Astrocyte (in vitro differentiated cells and primary cell): ENCODE measurements at regions not wholly inside any gene's neighbourhood (a gene's known extent, or its start where the extent isn't known, plus 50 kb on each side); places are given as distances from the start of the nearest gene placed in this dataset.

Experiments used
- DNase-seq: peaks from one replicate; pipeline ENCODE4 v3.0.0-alpha.2; 2010; ENCODE audit warnings: low read depth
- FAIRE-seq: peaks from 2 replicates; lab custom pipeline; 2011; peaks lifted over from hg19 to GRCh38; lab: Jason Lieb, UNC
- H2AFZ ChIP-seq: 2 replicates; pipeline ENCODE4 v1.6.0; 2012; ENCODE audit warnings: low read depth, low read length, inconsistent platforms
- H3K27ac ChIP-seq: 2 replicates; pipeline ENCODE4 v1.5.1; 2011; ENCODE audit warnings: low read depth, low read length, inconsistent platforms
- H3K27me3 ChIP-seq: 2 replicates; pipeline ENCODE4 v1.6.0; 2011; ENCODE audit warnings: low read length, inconsistent platforms; ENCODE audit not compliant: insufficient read depth
- H3K36me3 ChIP-seq: 2 replicates; pipeline ENCODE4 v1.5.1; 2011; ENCODE audit warnings: low read length, inconsistent platforms; ENCODE audit not compliant: insufficient read depth
- H3K4me1 ChIP-seq: 2 replicates; pipeline ENCODE4 v1.5.1; 2011; ENCODE audit warnings: low read length, inconsistent platforms; ENCODE audit not compliant: insufficient read depth
- H3K4me2 ChIP-seq: 2 replicates; pipeline ENCODE4 v1.6.0; 2012; ENCODE audit warnings: low read length, inconsistent platforms
- H3K4me3 ChIP-seq: 2 replicates; pipeline ENCODE4 v1.5.1; 2011; ENCODE audit warnings: low read depth, mild to moderate bottlenecking, low read length, inconsistent platforms; ENCODE audit not compliant: insufficient read depth
- H3K79me2 ChIP-seq: 2 replicates; pipeline ENCODE4 v1.6.0; 2012; ENCODE audit warnings: mild to moderate bottlenecking, low read length, inconsistent platforms; ENCODE audit not compliant: insufficient read depth
- H3K9ac ChIP-seq: 2 replicates; pipeline ENCODE4 v1.6.0; 2012; ENCODE audit warnings: mild to moderate bottlenecking, low read length, inconsistent platforms
- H3K9me3 ChIP-seq: 2 replicates; pipeline ENCODE4 v1.5.1; 2012; ENCODE audit warnings: low read depth, mild to moderate bottlenecking, low read length, inconsistent platforms; ENCODE audit not compliant: insufficient read depth
- H4K20me1 ChIP-seq: 2 replicates; pipeline ENCODE4 v1.6.0; 2012; ENCODE audit warnings: low read length, inconsistent platforms; ENCODE audit not compliant: insufficient read depth
- H3K27ac Mint-ChIP-seq: one replicate; pipeline ENCODE4 v1.8.0; 2021; ENCODE audit warnings: mild to moderate bottlenecking, mixed read lengths; ENCODE audit not compliant: unreplicated experiment
- H3K27me3 Mint-ChIP-seq: one replicate; pipeline ENCODE4 v1.8.0; 2021; ENCODE audit warnings: low read depth, mixed read lengths; ENCODE audit not compliant: unreplicated experiment
- H3K36me3 Mint-ChIP-seq: one replicate; pipeline ENCODE4 v1.8.0; 2021; ENCODE audit warnings: low read depth, mixed read lengths; ENCODE audit not compliant: unreplicated experiment
- H3K4me1 Mint-ChIP-seq: one replicate; pipeline ENCODE4 v1.8.0; 2021; ENCODE audit warnings: low read depth, mixed read lengths; ENCODE audit not compliant: unreplicated experiment
- H3K4me3 Mint-ChIP-seq: one replicate; pipeline ENCODE4 v1.8.0; 2021; ENCODE audit warnings: mild to moderate bottlenecking, moderate library complexity, mixed read lengths; ENCODE audit not compliant: unreplicated experiment
- H3K9me3 Mint-ChIP-seq: one replicate; pipeline ENCODE4 v1.8.0; 2021; ENCODE audit warnings: mild to moderate bottlenecking, mixed read lengths; ENCODE audit not compliant: unreplicated experiment
- EZH2 ChIP-seq: IDR thresholded peaks from 2 replicates; pipeline ENCODE4 v1.6.1; 2012; ENCODE audit warnings: mild to moderate bottlenecking, low read length, inconsistent platforms; ENCODE audit not compliant: insufficient read depth
- TF ChIP-seq, protein P1 (sequence below): IDR thresholded peaks from 2 replicates; pipeline ENCODE4 v1.5.1; 2011; ENCODE audit warnings: low read depth, mild to moderate bottlenecking, inconsistent platforms, low read length, moderate library complexity; ENCODE audit not compliant: insufficient read depth

DNA sequence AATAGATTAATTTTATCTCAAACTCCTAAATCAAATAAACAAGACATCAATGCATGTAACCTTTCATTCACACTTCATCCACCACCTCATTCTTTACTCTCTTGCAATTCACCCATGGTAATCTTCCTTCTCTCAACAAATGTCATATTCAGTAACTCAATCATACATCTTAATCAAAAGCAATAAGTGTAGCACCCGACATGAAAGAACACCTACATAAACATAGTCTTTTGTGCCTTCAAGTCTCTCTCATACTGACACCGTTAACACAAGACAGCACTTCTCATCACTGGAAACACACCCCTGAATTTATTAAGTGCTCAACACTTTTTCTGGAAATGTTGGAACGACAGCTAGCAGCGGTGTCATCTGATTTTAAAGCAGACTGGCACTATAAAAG, 225.9 kb downstream of the TTLL7 start:
- H3K9me3 Mint-ChIP-seq: no peaks in the 10 kb centered on the region
- H3K36me3 ChIP-seq: no peaks in the 10 kb centered on the region
- H3K4me3 Mint-ChIP-seq: no peak overlapping the region
- no peaks in the 10 kb centered on the region for H4K20me1 ChIP-seq
- no peak overlapping the region for H3K4me2 ChIP-seq
- no peak overlapping the region for H2AFZ ChIP-seq
- no peaks in the 10 kb centered on the region for H3K4me1 Mint-ChIP-seq
- H3K4me1 ChIP-seq: no peaks in the 10 kb centered on the region
- H3K27me3 Mint-ChIP-seq: no peaks in the 10 kb centered on the region
- DNase-seq (no peak), FAIRE-seq (no peak)
- no peaks in the 10 kb centered on the region for H3K79me2 ChIP-seq
- no peak overlapping the region for H3K27ac Mint-ChIP-seq
- no peak overlapping the region for H3K27ac ChIP-seq
- no peak overlapping the region for H3K9ac ChIP-seq
- H3K36me3 Mint-ChIP-seq: no peaks in the 10 kb centered on the region
- no peaks in the 10 kb centered on the region for H3K9me3 ChIP-seq
- H3K27me3 ChIP-seq: no peaks in the 10 kb centered on the region
- TF ChIP-seq, protein P1, sequence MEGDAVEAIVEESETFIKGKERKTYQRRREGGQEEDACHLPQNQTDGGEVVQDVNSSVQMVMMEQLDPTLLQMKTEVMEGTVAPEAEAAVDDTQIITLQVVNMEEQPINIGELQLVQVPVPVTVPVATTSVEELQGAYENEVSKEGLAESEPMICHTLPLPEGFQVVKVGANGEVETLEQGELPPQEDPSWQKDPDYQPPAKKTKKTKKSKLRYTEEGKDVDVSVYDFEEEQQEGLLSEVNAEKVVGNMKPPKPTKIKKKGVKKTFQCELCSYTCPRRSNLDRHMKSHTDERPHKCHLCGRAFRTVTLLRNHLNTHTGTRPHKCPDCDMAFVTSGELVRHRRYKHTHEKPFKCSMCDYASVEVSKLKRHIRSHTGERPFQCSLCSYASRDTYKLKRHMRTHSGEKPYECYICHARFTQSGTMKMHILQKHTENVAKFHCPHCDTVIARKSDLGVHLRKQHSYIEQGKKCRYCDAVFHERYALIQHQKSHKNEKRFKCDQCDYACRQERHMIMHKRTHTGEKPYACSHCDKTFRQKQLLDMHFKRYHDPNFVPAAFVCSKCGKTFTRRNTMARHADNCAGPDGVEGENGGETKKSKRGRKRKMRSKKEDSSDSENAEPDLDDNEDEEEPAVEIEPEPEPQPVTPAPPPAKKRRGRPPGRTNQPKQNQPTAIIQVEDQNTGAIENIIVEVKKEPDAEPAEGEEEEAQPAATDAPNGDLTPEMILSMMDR: no peak
- no peak for TF ChIP-seq EZH2
- H3K4me3 ChIP-seq: no peak overlapping the region

DNA sequence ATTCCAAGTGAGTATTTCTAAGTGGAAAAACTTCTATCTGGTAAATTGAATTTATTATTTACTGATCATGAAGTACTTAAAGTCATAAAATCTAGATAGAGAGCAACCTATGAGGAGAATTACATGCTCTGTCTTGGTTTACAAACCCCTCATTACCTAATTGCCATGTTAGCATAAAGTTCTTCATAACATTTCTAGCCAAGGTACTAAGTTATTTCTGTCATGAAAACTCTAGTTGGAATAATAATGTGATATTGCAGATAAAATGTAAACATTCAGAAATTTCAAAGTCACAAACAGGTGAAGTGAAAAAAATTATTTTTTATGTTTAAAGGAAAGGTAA, 228.6 kb downstream of the TTLL7 start:
- H3K9me3 ChIP-seq: no peaks in the 10 kb centered on the region
- H3K27ac ChIP-seq: no peak overlapping the region
- no peaks in the 10 kb centered on the region for H4K20me1 ChIP-seq
- no peak overlapping the region for H2AFZ ChIP-seq
- no peaks in the 10 kb centered on the region for H3K79me2 ChIP-seq
- H3K4me1 ChIP-seq: no peaks in the 10 kb centered on the region
- no peak for TF ChIP-seq EZH2
- TF ChIP-seq, protein P1: no peak
- Mint-ChIP-seq H3K4me1 (no peaks in the 10 kb centered on the region), H3K36me3 (no peaks in the 10 kb centered on the region), H3K27me3 (no peaks in the 10 kb centered on the region), H3K4me3 (no peak overlapping the region), H3K27ac (no peak overlapping the region), H3K9me3 (no peaks in the 10 kb centered on the region)
- H3K27me3 ChIP-seq: no peaks in the 10 kb centered on the region
- no peak for FAIRE-seq
- H3K4me2 ChIP-seq: no peak overlapping the region
- H3K4me3 ChIP-seq: no peak overlapping the region
- no peak overlapping the region for H3K9ac ChIP-seq
- no peaks in the 10 kb centered on the region for H3K36me3 ChIP-seq
- DNase-seq: no peak

DNA sequence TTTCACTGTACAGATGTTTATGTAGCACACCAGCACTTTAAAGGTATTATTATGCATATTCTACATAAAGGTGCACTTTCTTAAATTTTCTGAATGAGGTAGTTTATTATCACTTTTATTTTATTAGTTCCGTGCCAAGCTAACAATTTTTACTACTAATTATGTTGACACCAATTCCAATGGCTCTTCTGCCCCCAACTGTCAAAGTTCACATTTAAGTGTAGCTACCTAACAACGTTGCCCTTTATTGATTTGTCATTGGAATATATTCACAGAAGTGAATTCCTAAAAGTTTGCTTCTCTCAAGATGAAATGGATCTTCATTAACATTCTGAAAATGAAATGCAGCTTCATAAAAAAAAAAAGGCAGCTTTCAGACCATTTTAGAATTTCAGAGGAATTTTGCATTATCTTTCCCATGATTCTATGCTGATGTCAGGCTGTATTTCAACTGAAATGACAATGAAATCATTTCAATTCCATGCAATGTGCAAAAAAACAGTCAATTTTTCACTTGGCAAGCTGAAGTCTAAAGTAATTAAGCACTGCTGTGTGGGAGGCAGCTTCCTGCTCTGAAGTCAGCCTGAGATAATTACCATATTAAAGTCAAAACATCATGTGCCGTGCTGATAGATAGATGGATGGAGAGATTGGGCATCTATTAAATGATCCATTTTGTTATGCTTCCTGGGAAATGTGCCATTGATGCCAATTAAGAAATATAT, 229.2 kb downstream of the TTLL7 start:
- Mint-ChIP-seq H3K4me1 (no peaks in the 10 kb centered on the region), H3K27ac (no peak overlapping the region), H3K4me3 (no peak overlapping the region), H3K36me3 (no peaks in the 10 kb centered on the region), H3K27me3 (no peaks in the 10 kb centered on the region), H3K9me3 (no peaks in the 10 kb centered on the region)
- Histone ChIP-seq H3K9me3 (no peaks in the 10 kb centered on the region), H3K36me3 (no peaks in the 10 kb centered on the region), H4K20me1 (no peaks in the 10 kb centered on the region), H3K27me3 (no peaks in the 10 kb centered on the region), H3K4me3 (no peak overlapping the region), H3K27ac (no peak overlapping the region), H3K4me2 (no peak overlapping the region), H3K9ac (no peak overlapping the region), H3K4me1 (no peaks in the 10 kb centered on the region), H3K79me2 (no peaks in the 10 kb centered on the region), H2AFZ (no peak overlapping the region)
- DNase-seq (no peak), FAIRE-seq (no peak)
- TF ChIP-seq EZH2: no peak
- TF ChIP-seq, protein P1: no peak
